HepG2 (cell line): ENCODE measurements at regions not wholly inside any gene's neighbourhood (a gene's known extent, or its start where the extent isn't known, plus 50 kb on each side); places are given as distances from the start of the nearest gene placed in this dataset.

ENCODE experiments used
- TF ChIP-seq, protein P1 (sequence below): sonication (generic); formaldehyde crosslinking; IDR thresholded peaks from 2 replicates; pipeline ENCODE4 v1.4.0; 2020; ENCODE audit warnings: mild to moderate bottlenecking, missing genetic modification reagents

DNA sequence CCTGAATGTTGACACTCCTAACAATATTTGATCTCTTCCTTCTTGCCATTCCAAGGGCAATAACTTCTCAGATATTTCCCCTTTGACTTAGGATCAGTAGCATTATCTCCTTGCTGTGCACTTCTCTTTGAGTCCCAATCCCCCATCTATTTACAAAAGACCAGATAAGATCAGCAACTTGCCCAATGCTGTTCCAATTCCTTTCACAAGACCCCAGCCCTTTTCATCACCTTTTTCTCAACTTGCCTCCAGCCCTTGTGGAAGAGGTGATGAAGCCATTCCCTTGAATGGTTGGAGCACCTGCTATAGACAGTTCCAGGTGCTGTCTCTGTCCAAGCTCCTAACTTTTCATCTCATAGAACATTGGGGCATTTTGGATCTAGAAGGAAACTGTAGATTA lies 51.1 kb upstream of the ARID5B start (continued):
- TF ChIP-seq, protein P1, sequence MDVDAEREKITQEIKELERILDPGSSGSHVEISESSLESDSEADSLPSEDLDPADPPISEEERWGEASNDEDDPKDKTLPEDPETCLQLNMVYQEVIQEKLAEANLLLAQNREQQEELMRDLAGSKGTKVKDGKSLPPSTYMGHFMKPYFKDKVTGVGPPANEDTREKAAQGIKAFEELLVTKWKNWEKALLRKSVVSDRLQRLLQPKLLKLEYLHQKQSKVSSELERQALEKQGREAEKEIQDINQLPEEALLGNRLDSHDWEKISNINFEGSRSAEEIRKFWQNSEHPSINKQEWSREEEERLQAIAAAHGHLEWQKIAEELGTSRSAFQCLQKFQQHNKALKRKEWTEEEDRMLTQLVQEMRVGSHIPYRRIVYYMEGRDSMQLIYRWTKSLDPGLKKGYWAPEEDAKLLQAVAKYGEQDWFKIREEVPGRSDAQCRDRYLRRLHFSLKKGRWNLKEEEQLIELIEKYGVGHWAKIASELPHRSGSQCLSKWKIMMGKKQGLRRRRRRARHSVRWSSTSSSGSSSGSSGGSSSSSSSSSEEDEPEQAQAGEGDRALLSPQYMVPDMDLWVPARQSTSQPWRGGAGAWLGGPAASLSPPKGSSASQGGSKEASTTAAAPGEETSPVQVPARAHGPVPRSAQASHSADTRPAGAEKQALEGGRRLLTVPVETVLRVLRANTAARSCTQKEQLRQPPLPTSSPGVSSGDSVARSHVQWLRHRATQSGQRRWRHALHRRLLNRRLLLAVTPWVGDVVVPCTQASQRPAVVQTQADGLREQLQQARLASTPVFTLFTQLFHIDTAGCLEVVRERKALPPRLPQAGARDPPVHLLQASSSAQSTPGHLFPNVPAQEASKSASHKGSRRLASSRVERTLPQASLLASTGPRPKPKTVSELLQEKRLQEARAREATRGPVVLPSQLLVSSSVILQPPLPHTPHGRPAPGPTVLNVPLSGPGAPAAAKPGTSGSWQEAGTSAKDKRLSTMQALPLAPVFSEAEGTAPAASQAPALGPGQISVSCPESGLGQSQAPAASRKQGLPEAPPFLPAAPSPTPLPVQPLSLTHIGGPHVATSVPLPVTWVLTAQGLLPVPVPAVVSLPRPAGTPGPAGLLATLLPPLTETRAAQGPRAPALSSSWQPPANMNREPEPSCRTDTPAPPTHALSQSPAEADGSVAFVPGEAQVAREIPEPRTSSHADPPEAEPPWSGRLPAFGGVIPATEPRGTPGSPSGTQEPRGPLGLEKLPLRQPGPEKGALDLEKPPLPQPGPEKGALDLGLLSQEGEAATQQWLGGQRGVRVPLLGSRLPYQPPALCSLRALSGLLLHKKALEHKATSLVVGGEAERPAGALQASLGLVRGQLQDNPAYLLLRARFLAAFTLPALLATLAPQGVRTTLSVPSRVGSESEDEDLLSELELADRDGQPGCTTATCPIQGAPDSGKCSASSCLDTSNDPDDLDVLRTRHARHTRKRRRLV (CRISPR knock-in tag), result no peak
